IPS-11a (cell line): ENCODE measurements at regions not wholly inside any gene's neighbourhood (a gene's known extent, or its start where the extent isn't known, plus 50 kb on each side); places are given as distances from the start of the nearest gene placed in this dataset.
"Not testable (repeated sequence)": the region's sequence is repeated elsewhere in the genome, so short reads cannot be mapped to it uniquely, and the experiment has no call there.

Experiments used
- H3K4me3 ChIP-seq: one replicate; pipeline ENCODE4 v1.5.1; 2013; ENCODE audit warnings: low read depth, low read length, control low read depth

DNA sequence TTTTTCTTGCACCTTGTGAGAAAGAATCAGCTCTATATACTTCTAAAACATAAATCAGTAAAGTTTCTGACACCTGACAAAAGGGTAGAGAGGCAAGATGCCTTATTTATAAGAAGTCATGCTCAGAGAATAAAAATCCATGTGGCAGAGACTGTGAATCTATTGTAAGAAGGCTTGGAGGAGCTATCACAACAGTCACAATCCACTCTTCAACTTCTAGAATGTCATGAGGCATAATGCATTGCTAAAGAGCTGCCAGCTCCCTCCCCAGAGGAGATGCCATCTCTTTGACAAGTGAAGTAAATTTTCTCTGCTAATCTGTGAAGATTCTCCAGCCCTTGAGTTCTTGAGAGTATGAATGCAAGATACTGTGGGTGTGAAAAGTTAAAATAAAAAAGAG, 971.2 kb upstream of the IGFBP7 start:
- H3K4me3 ChIP-seq = no peak overlapping the region

DNA sequence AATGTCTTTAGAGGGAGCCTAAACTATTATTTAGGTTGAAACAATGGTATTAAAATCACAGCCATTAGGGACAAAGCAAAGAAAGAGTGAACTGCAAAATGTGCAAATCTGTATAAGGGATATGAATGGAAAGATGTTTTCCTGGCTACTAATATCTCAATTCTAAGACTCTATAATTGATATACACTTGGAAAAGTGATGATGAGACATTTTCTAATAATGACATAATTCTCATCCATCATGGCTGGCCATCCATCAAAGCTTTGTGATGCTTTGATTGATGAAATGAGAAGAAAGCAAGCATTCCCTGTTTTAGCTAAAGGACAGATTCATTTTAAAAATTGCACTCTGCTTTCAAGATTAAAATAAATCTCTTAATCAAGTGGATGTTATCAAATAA, 965.5 kb upstream of the IGFBP7 start:
- H3K4me3 ChIP-seq = no peak overlapping the region

DNA sequence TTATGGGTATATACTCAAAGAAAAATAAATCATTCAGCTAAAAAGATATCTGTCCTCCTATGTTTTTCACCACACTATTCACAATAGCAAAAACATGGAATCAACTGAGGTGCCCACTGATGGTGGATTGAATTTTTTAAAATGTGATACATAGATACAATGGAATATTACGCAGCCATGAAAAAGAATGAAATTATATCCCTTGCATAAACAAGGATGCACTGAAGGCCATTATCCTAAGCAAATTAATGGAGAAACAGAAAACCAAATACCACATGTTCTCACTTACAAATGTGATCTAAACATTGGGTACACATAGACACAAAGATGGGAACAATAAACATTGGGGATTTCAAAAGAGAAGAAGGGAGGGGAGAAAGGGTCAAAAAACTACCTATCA, 964.2 kb upstream of the IGFBP7 start:
- H3K4me3 ChIP-seq = no peak overlapping the region

DNA sequence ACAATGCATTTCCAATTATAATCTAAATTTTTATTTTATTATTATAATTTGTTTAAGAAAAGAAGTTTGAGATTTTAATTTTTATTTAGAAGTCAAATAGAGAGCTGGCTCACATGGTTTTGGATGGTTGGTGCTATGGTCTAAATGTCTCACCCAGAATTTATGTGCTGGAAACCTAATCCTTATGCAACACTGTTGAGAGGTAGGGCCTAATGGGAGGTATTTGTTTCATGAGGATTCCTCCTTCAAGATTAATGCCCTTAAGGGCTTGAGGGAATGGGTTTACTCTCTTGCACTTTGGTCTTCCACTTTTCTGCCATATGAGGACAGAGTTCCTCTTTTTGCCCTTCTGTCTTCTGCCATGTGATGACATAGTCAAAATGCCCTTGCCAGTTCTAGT, 960.5 kb upstream of the IGFBP7 start:
- H3K4me3 ChIP-seq = no peak overlapping the region

DNA sequence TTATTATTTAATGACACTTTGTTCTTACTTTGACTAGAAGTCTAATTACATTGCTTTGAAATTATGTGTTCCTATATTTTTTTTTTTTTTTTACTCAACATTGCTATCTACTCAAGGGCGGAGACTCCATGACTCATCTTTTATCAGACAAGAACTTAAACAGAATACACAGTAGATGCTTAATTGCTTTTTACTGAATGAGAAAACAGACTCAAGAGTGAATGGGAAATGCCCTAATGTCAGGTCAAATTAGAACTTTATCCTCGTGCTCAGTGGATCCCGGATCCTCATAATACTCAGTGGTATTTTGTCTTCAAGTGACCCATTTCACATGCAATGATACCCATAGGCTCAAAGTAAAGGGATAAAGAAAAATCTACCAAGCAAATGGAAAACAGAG, 954.5 kb upstream of the IGFBP7 start:
- no peak overlapping the region for H3K4me3 ChIP-seq

DNA sequence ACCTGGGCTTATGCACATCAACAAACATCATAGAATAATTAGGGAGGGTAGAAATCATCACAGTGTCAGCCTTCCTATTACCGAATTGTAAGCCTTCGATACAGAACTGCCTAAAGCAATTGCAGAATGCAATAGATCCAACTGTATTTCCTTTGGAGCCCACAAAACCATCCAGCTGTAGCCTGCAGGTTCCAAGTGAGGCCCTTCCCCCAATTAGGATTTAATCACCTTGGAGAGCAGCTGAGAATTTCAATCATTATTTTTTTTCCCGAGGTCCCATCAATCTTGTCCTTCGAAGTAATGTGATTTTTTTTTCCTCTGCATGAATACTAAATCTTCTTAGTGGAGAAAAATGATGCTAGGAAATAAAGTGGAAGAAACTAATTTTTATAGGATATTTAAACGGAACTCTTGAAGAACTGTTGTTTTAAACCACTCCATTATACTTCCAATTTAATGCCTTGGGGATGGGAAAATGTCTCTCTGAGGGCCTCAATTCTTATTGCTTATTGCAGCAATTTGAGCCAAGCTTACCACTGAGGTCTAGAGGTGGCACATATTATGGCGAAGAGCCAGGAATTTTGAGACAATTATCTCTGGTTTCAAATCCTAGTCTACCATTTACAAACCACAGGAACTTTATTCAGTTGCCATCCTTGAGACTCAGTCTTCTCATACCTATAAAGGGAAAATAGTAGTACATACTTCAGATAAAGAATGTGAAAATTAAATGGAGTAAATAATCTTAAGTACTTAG, 953.4 kb upstream of the IGFBP7 start:
- no peak overlapping the region for H3K4me3 ChIP-seq

DNA sequence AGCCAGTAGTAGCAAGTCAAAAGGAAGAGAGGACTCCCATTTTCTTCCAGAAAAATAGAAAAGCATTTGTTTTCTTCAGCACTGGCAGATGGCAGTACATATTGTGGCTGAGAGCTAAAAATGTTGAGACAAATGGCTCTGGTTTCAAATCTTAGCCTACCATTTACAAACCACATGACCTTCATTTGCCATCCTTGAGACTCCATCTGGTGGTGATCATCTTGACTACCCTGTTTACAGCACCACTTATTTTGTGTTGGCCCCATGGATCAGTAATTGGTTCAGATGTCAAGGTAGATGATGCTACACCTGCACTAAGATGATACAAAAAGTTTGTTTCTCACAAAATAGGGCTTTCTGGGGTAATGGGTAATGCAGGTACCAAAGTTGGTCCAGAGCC, 951.8 kb upstream of the IGFBP7 start:
- H3K4me3 ChIP-seq = no peak overlapping the region

DNA sequence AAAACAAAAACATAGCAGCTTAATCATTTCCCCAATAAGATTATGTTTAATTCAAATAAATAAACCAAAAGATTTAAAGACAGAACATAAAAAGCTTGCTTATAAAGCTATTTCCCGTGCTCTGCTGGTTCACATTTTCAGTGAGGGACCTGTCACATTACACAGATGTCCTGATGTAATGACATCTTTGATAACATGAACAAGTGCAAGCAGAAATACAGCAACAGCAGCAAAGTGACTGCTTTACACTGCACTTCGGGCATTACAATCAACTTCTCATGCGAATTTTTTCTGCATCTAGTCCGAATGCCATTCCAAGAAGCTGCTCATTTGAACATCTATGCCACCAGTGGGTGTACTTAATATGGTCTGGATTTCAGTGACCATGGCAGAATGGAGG, 940.3 kb upstream of the IGFBP7 start:
- H3K4me3 ChIP-seq = no peak overlapping the region

DNA sequence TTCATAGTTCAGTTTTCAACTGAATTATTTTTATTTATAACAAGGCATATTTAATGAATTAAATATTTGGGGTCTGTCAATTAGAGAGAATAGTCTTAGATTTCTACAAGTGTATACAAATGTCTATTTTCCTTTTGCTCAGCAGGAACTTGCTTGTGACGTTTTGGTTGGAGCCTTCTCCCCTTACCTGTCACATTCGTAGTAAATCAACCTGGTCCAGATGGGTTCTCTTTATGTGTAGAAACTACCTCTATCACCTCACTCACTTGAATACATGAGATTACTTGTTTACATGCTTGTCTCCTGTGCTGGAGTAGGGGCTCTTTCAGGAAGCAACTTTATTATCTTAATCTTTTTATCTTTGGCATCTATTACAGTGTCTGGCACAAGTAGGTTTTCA, 938.3 kb upstream of the IGFBP7 start:
- H3K4me3 ChIP-seq = no peak overlapping the region

DNA sequence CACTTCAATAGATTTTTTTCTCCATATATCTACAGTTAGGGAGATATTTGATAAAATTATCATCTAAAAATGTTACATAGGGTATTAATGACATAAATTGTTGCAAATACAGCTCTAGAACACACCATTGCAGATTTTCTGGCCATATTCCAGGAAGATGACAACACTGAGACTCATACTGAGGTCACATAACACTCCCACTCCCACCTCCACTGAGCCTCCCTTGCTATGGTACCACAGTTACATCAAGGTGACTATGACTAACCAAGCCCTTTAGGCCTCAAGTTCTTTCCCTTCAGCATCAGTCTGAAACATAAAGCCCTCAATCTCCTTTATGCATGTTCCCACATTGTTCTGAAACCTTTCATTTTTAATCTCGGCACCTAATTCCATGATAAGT, 932.0 kb upstream of the IGFBP7 start:
- H3K4me3 ChIP-seq = no peak overlapping the region

DNA sequence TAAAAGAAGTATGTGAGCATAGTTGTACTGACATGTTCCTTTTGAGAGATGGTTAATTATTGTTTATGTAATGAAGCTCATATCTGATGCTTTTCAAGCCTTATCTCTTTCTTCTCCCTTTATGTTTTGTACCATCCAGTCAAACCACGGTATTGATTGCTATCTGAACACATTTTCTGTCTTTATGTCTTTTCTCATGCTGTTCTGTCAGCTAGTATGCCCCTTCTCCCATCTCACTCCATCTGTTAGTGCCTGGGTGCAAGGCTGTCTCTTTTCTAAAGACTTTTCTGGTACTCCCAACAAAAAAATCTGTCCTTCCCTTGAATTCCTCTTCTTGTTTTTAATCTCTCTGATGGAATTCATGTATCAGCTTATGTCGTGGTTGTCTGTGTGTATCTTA, 883.8 kb upstream of the IGFBP7 start:
- no peak overlapping the region for H3K4me3 ChIP-seq

DNA sequence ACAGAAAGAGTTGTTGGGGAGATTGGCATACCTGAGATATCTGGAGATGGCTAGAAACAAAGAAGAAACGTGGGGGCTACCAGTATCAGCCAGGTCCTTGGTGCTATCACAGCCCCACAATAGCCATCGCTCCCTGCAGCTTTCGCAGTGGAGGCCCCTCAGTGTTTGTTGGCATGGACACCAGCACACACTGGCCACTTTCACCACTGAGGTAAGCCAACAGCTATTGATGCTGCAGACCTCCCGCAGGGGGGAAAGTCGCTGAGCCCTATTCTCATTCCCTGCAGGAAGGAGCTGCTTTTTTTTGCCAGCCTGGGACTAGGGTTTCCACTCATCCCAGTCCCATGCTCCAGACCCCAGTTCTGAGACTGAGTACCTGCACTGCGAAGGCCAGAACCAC, 879.2 kb upstream of the IGFBP7 start:
- H3K4me3 ChIP-seq = no peak overlapping the region

DNA sequence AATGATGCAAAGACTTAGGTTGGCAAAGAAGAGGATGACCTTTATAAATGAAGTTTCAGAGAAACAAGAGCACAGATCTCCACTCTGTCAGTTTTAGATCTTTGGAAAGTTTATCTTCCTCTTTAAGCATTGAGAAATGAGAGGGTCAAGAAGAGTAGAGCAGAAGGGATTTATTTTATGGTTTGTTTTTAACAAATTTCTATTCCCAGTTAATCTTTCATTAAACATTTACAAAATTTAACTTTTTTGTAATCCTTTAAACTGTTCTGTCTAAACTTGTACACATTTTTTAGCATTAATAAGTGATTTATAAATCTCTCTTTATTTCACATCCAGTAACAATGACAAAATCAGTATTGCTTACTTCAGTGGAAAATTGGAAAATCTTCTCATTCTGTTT, 875.0 kb upstream of the IGFBP7 start:
- H3K4me3 ChIP-seq = no peak overlapping the region

DNA sequence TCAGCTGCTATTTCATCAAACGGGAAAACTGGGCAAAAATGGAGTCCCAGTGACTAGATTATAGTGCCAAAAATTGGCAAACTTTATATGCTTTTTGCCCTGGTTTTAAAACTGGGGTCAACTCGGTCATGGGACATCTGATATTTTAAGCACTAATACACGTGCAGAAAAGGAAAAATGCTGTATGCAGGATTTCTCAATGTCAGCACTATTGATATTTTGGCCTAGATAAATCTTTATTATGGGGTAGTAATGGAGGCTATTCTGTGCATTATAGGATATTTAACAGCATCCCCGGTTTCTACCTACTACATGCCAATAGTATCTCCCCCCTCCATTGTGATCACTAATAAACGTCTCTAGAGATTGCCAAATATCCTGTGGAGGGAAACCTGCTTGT, 870.9 kb upstream of the IGFBP7 start:
- H3K4me3 ChIP-seq = no peak overlapping the region

DNA sequence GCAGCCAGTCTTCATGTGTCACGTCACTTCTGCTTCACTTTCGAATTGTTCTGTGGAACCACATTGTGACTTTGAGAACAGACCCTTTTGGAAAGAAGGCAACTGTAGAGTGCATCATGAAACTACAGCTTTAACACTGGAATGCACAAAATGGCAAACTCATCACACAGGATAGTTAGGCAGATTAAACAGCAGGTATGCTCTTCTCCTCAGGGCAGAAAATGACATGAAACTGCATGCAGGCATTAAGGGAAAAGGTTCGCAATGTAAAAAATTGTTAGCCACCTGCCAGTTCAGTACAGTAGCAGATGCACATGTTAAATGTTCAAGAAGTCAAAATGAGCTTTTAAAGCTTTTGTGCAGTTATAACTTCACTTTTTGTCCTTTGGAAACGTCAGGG, 864.6 kb upstream of the IGFBP7 start:
- no peak overlapping the region for H3K4me3 ChIP-seq

DNA sequence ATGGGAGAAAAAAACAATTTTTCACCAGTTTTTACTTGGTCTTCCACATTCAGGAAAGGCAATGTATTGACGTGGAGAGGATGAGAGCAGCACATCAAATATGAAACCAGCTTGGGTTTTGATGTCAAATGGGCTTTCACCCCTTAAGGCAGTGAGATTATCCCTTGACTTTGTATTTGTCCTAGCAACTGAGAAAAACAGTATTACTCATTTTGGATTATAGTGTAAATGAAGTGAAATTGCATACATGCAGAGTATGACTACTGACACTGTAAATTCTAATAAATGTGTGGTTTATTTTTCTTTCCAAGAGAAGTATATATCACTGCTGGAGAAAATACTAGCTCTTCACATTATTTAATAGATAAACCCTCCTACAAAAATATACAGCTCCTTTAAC, 863.6 kb upstream of the IGFBP7 start:
- H3K4me3 ChIP-seq = no peak overlapping the region

DNA sequence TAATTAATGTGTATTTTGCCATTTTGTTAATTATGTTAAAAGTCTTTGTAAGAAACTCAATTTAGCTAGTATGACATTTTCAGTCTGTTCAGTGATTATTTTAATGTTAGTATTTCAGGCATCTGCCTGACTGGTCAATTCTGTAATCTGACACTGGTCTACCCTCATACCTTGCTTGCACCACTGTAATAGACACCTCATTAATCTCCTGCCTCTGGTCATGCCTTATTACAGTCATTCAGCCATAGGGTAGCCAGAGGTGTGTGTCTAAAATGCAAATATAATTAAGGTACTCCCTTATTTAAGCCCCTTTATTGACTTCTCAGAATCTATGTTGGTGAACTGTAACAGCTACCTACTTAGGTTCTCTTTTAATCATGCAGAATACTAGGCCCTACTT, 861.1 kb upstream of the IGFBP7 start:
- H3K4me3 ChIP-seq = no peak overlapping the region

DNA sequence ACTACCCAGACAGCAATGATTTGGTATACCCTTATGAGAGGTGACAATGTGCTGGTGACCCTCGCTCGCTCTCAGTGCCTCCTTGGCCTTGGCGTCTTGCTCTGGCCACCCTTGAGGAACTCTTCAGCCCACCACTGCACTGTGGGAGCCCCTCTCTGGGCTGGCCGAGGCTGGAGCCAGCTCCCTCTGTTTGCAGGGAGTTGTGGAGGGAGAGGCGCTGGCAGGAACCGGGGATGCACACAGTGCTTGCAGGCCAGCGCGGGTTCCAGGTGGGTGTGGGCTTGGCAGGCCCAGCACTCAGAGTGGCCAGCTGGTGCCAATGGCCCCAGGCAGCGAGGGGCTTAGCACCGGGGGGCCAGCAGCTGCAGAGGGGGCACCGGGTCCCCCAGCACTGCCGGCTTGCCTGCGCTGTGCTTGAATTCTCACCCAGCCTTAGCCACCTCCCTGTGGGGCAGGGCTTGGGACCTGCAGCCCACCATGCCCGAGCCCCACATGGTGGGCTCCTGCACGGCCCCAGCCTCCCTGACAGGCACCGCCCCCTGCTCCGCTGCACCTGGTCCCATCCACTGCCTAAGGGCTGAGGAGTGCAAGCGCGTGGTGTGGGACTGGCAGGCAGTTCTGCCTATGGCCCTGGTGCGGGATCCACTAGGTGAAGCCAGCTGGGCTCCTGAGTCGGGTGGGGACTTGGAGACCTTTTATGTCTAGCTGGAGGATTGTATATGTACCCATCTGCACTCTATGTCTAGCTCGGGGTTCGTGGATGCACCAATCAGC, 857.0 kb upstream of the IGFBP7 start:
- no peak overlapping the region for H3K4me3 ChIP-seq

DNA sequence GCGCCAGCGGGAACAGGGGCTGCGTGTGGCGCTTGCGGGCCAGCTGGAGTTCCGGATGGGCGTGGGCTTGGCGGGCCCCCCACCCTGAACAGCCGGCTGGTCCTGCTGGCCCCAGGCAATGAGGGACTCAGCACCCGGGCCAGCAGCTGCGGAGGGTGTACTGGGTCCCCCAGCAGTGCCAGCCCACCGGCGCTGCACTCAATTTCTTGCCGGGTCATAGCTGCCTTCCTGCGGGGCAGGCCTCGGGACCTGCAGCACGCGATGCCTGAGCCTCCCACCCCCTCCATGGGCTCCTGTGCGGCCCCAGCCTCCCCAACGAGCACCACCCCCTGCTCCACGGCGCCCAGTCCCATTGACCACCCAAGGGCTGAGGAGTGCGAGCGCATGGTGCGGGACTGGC, 855.2 kb upstream of the IGFBP7 start:
- H3K4me3 ChIP-seq = not testable (repeated sequence)

DNA sequence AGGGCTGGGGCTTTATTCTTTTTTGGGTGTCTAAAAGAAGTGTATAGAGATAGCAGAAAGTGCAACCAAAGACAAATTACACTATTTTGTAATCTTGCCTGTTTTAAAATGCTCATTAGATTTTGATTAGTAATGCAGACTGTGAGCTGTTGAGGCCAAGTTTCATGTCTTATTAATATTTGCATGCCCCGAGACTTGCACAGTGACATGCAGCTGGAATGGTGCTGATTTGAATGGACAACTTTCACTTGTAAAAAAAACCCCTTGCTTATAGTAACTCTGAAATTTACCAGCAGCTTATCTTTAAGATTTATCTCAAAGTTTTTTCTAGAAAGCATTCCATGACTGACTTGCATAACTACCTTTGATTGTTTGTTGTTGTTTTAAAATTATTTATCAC, 835.1 kb upstream of the IGFBP7 start:
- H3K4me3 ChIP-seq = no peak overlapping the region

DNA sequence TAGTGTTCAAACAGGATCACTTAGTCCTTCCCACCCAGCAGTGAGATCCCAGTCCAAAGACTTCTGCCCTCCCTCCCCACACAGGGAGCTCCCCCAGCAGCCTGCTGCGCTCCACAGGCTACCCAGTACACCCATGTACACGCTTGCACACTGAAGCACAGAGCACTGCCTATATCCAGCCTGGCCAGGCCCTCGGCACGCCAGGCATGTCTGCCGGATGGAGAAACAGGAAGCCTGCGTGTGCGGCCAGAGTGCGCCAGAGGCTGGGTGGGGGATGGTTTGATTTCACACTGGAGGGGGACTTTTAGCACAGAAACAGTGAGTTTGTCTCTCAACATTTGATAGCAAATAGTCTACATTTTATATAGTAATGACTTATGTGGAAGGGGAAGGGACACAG, 833.5 kb upstream of the IGFBP7 start:
- no peak overlapping the region for H3K4me3 ChIP-seq

DNA sequence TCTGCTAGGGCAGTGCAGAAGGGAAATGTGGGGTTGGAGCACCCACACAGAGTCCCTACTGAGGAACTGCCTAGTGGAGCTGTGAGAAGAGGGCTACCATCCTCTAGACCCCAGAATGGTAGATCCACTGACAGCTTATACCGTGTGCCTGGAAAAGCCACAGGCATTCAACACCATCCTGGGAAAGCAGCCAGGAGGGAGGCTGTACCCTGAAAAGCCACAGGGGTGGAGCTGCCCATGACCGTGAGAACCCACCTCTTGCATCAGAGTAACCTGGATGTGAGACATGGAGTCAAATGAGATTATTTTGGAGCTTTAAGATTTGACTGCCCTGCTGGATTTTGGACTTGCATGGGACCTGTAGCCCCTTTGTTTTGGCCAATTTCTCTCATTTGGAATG, 827.1 kb upstream of the IGFBP7 start:
- H3K4me3 ChIP-seq = not testable (repeated sequence)

DNA sequence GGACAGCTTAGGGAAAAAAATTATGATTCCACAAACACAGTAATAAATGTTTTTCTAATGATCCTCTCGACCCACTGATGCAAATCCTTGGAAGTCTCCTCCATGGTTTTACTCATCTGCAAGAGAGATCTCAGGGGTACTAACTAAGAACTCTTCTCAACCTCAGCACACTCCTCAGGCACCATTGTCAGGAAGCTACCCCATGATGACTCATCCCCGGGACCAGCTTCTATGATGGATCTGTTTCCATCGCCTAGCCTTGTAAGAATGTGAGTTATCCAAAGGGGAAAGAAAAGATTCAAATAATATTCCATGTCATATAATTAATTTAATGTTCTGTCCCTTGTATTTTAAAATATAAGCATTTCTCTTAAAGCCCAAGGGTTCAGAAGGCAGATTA, 816.1 kb upstream of the IGFBP7 start:
- H3K4me3 ChIP-seq = no peak overlapping the region
